GM12878 (cell line): ENCODE measurements at regions not wholly inside any gene's neighbourhood (a gene's known extent, or its start where the extent isn't known, plus 50 kb on each side); places are given as distances from the start of the nearest gene placed in this dataset.

Experiments used
- ATAC-seq: fragments of 200-7000 bp; cut with Tn5 transposase; 3 replicates; pipeline ENCODE4 v1.9.1; 2020; ENCODE audit warnings: mild to moderate bottlenecking, moderate library complexity
- BruUV-seq: library from RNA; stranded (reverse); fragments of 400-500 nt; replicated peaks from 2 replicates; lab custom pipeline; 2021; lab: Mats Ljungman, UMichigan
- CTCF ChIA-PET: fragments of 300-600 bp; sonication (Branson Sonifier 250); formaldehyde crosslinking; extraction: SDS; loops from one replicate; lab custom pipeline; 2021; ENCODE audit warnings: inconsistent platforms; lab: Yijun Ruan, JAX
- POLR2A ChIA-PET: fragments of 350-600 bp; formaldehyde crosslinking; extraction: SDS; loops from one replicate; lab custom pipeline; 2021; ENCODE audit warnings: inconsistent platforms; lab: Charles Lee
- RAD21 ChIA-PET: fragments of 300-600 bp; sonication (Branson Sonifier 250); formaldehyde crosslinking; loops from one replicate; lab custom pipeline; 2023; ENCODE audit warnings: antibody characterized with exemption; ENCODE audit not compliant: unreplicated experiment; lab: Charles Lee
- SMC1A ChIA-PET: fragments of 300-600 bp; sonication (Branson Sonifier 250); formaldehyde crosslinking; loops from one replicate; lab custom pipeline; 2023; ENCODE audit not compliant: unreplicated experiment, uncharacterized antibody; lab: Charles Lee
- DNase-seq: peaks from one replicate; pipeline ENCODE4 v3.0.0-alpha.2; 2011; ENCODE audit warnings: low read depth, low spot score
- FAIRE-seq: peaks from 3 replicates; lab custom pipeline; 2011; peaks lifted over from hg19 to GRCh38; lab: Jason Lieb, UNC
- H2AFZ ChIP-seq: 2 replicates; pipeline ENCODE4 v1.6.0; 2011; ENCODE audit warnings: low read depth, low read length, control low read depth; ENCODE audit not compliant: control insufficient read depth
- H3K27ac ChIP-seq: 2 replicates; pipeline ENCODE4 v1.5.1; 2011; ENCODE audit warnings: control low read depth; ENCODE audit not compliant: control insufficient read depth, insufficient read depth
- H3K27me3 ChIP-seq, 2 experiments: replicated peaks in 1 of 2; 2 replicates each; pipeline versions ENCODE4 v1.6.0 to v1.6.1; 2011; ENCODE audit warnings: low read length in 1 of 2; ENCODE audit not compliant: control insufficient read depth in 2 of 2, insufficient read depth in 2 of 2
- H3K36me3 ChIP-seq, 2 experiments: 2 replicates each; pipeline ENCODE4 v1.5.1; 2011; ENCODE audit warnings: low read length in 1 of 2; ENCODE audit not compliant: control insufficient read depth in 2 of 2, insufficient read depth in 2 of 2
- H3K4me1 ChIP-seq: 2 replicates; pipeline ENCODE4 v1.6.1; 2011; ENCODE audit warnings: mild to moderate bottlenecking, low read length, moderate library complexity, mixed read lengths; ENCODE audit not compliant: control insufficient read depth, insufficient read depth
- H3K4me2 ChIP-seq: 2 replicates; pipeline ENCODE4 v1.6.0; 2011; ENCODE audit warnings: control low read depth; ENCODE audit not compliant: control insufficient read depth, insufficient read depth
- H3K4me3 ChIP-seq: fragments of 200-600 bp; sonication (generic); 2 replicates; pipeline ENCODE4 v1.5.1; 2016
- H3K79me2 ChIP-seq: 2 replicates; pipeline ENCODE4 v1.6.0; 2011; ENCODE audit warnings: low read length; ENCODE audit not compliant: control insufficient read depth, insufficient read depth
- H3K9ac ChIP-seq: 2 replicates; pipeline ENCODE4 v1.8.0; 2011; ENCODE audit warnings: low read length, control low read depth, mixed read lengths; ENCODE audit not compliant: control insufficient read depth, insufficient read depth
- H3K9me3 ChIP-seq: replicated peaks from 3 replicates; pipeline ENCODE4 v1.5.1; 2011; ENCODE audit warnings: mild to moderate bottlenecking, low read length; ENCODE audit not compliant: control insufficient read depth, insufficient read depth
- H4K20me1 ChIP-seq: 2 replicates; pipeline ENCODE4 v1.6.0; 2011; ENCODE audit not compliant: control insufficient read depth, insufficient read depth
- EED ChIP-seq: sonication (generic); IDR thresholded peaks from 2 replicates; pipeline ENCODE4 v1.6.1; 2016; ENCODE audit warnings: antibody characterized with exemption, low read depth
- EGR1 ChIP-seq, 2 experiments: IDR thresholded peaks; 1 replicate in 1 of 2; 2 replicates in 1 of 2; pipeline ENCODE4 v1.6.1; 2011 to 2012; ENCODE audit warnings: low read depth in 2 of 2, low read length in 2 of 2, borderline replicate concordance in 1 of 2, mild to moderate bottlenecking in 1 of 2, moderate library complexity in 1 of 2
- GABPA ChIP-seq: IDR thresholded peaks from 2 replicates; pipeline ENCODE4 v1.6.1; 2014; ENCODE audit warnings: antibody characterized with exemption, low read depth, mild to moderate bottlenecking, inconsistent platforms
- JUND ChIP-seq: IDR thresholded peaks from 2 replicates; pipeline ENCODE4 v1.6.1; 2012; ENCODE audit warnings: low read depth, mild to moderate bottlenecking, low read length, improper control_type of control experiment, moderate library complexity
- MTA3 ChIP-seq: IDR thresholded peaks from 2 replicates; pipeline ENCODE4 v1.6.1; 2012; ENCODE audit warnings: low read length, inconsistent platforms, borderline replicate concordance
- NFYB ChIP-seq: IDR thresholded peaks from 2 replicates; pipeline ENCODE4 v1.6.1; 2011; ENCODE audit warnings: low read depth, mild to moderate bottlenecking, low read length, improper control_type of control experiment, moderate library complexity; ENCODE audit not compliant: insufficient read depth
- NR2F1 ChIP-seq: fragments of 450-650 bp; conservative IDR thresholded peaks from 2 replicates; pipeline ENCODE4 v1.6.1; 2017; ENCODE audit warnings: mild to moderate bottlenecking
- POLR2A ChIP-seq: IDR thresholded peaks from 2 replicates; pipeline ENCODE4 v1.6.1; 2011; ENCODE audit warnings: low read depth, mild to moderate bottlenecking, low read length
- RELA ChIP-seq: fragments of 450-650 bp; IDR thresholded peaks from 2 replicates; pipeline ENCODE4 v1.8.0; 2014; ENCODE audit warnings: borderline replicate concordance; ENCODE audit not compliant: partially characterized antibody
- SMAD5 ChIP-seq: IDR thresholded peaks from 2 replicates; pipeline ENCODE4 v1.6.1; 2016; ENCODE audit warnings: antibody characterized with exemption, low read depth
- WRNIP1 ChIP-seq: IDR thresholded peaks from 2 replicates; pipeline ENCODE4 v1.6.1; 2011; ENCODE audit warnings: low read depth, low read length, improper control_type of control experiment, borderline replicate concordance
- WGBS: methylation state at CpG from one replicate; pipeline ENCODE4 v1.1.6; 2016; ENCODE audit warnings: low lambda C conversion rate; ENCODE audit not compliant: insufficient replicate concordance, insufficient coverage; ENCODE audit errors: missing lambda C conversion rate; 5-methylcytosine and 5-hydroxymethylcytosine counted together
- in situ Hi-C: fragments of 300-500 bp; cut with MboI; formaldehyde crosslinking; loops from 9 replicates; pipeline ENCODE4 v1.14.3; 2018; ENCODE audit warnings: mixed read lengths
- intact Hi-C: fragments of 100-400 bp; cut with micrococcal nuclease; formaldehyde crosslinking; loops from one replicate; pipeline ENCODE4 v1.14.2; 2022; ENCODE audit not compliant: unreplicated experiment
- TF ChIP-seq, protein P1 (sequence below): fragments of 450-650 bp; IDR thresholded peaks from 2 replicates; pipeline ENCODE4 v1.6.1; 2016; ENCODE audit warnings: mild to moderate bottlenecking
- TF ChIP-seq, protein P2 (sequence below): fragments of 450-650 bp; IDR thresholded peaks from 2 replicates; pipeline ENCODE4 v1.6.1; 2016; ENCODE audit warnings: mild to moderate bottlenecking, moderate library complexity, borderline replicate concordance

GRCh38 chr13:99875391-99875790 lies 96.2 kb downstream of the ZIC5 start:
- no TSS peak for BruUV-seq
- Histone ChIP-seq H3K9ac (no peak overlapping the region), H3K9me3 (no peaks in the 10 kb centered on the region), H3K4me2 (no peak overlapping the region), H4K20me1 (no peaks in the 10 kb centered on the region), H2AFZ (no peak overlapping the region), H3K4me1 (no peaks in the 10 kb centered on the region), H3K4me3 (no peak overlapping the region), H3K27ac (no peak overlapping the region), H3K79me2 (no peaks in the 10 kb centered on the region), H3K36me3 (no peaks in the 10 kb centered on the region), H3K27me3 (no peaks in the 10 kb centered on the region)
- no peak for FAIRE-seq
- ChIA-PET POLR2A (no interaction called here), CTCF (interaction anchor here (0.8 kb wide), 1 partner anchor 268 kb away, joined by 3 read pairs; no protein-coding TSS in a partner anchor), SMC1A (no interaction called here), RAD21 (no interaction called here)
- TF ChIP-seq NFYB = no peak
- TF ChIP-seq, protein P1, sequence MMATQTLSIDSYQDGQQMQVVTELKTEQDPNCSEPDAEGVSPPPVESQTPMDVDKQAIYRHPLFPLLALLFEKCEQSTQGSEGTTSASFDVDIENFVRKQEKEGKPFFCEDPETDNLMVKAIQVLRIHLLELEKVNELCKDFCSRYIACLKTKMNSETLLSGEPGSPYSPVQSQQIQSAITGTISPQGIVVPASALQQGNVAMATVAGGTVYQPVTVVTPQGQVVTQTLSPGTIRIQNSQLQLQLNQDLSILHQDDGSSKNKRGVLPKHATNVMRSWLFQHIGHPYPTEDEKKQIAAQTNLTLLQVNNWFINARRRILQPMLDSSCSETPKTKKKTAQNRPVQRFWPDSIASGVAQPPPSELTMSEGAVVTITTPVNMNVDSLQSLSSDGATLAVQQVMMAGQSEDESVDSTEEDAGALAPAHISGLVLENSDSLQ = no peak
- no peak for TF ChIP-seq EED
- TF ChIP-seq NR2F1 = no peak
- no peak for TF ChIP-seq MTA3
- TF ChIP-seq POLR2A = no peak
- no peak for TF ChIP-seq RELA
- no peak for TF ChIP-seq EGR1 (IDR thresholded peaks at IDR 0.05; ENCODE audit: borderline replicate concordance in 1 of 2, low read depth in 2 of 2, low read length in 2 of 2)
- TF ChIP-seq GABPA = no peak
- TF ChIP-seq SMAD5 = no peak
- TF ChIP-seq, protein P2, sequence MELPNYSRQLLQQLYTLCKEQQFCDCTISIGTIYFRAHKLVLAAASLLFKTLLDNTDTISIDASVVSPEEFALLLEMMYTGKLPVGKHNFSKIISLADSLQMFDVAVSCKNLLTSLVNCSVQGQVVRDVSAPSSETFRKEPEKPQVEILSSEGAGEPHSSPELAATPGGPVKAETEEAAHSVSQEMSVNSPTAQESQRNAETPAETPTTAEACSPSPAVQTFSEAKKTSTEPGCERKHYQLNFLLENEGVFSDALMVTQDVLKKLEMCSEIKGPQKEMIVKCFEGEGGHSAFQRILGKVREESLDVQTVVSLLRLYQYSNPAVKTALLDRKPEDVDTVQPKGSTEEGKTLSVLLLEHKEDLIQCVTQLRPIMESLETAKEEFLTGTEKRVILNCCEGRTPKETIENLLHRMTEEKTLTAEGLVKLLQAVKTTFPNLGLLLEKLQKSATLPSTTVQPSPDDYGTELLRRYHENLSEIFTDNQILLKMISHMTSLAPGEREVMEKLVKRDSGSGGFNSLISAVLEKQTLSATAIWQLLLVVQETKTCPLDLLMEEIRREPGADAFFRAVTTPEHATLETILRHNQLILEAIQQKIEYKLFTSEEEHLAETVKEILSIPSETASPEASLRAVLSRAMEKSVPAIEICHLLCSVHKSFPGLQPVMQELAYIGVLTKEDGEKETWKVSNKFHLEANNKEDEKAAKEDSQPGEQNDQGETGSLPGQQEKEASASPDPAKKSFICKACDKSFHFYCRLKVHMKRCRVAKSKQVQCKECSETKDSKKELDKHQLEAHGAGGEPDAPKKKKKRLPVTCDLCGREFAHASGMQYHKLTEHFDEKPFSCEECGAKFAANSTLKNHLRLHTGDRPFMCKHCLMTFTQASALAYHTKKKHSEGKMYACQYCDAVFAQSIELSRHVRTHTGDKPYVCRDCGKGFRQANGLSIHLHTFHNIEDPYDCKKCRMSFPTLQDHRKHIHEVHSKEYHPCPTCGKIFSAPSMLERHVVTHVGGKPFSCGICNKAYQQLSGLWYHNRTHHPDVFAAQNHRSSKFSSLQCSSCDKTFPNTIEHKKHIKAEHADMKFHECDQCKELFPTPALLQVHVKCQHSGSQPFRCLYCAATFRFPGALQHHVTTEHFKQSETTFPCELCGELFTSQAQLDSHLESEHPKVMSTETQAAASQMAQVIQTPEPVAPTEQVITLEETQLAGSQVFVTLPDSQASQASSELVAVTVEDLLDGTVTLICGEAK = no peak
- no peak for TF ChIP-seq JUND
- no peak for TF ChIP-seq WRNIP1
- intact Hi-C loops (no loop called here), in situ Hi-C loops (no loop called here)
- DNase-seq = no peak
- 53% methylated on average over 6 of the region's 6 CpGs for WGBS
- no peak for ATAC-seq
